Smooth muscle cell (in vitro differentiated cells): ENCODE measurements at regions not wholly inside any gene's neighbourhood (a gene's known extent, or its start where the extent isn't known, plus 50 kb on each side); places are given as distances from the start of the nearest gene placed in this dataset.

Experiments
- DNase-seq: peaks from one replicate; lab custom pipeline; 2025; ENCODE audit not compliant: unreplicated experiment; lab: John Stamatoyannopoulos, UW
- H2AFZ ChIP-seq: fragments of 200-600 bp; sonication (generic); 2 replicates; pipeline ENCODE4 v1.6.0; 2016; ENCODE audit warnings: antibody characterized with exemption, low read depth, mild to moderate bottlenecking
- H3F3A ChIP-seq: fragments of 200-600 bp; sonication (generic); 2 replicates; pipeline ENCODE4 v1.6.0; 2017; ENCODE audit warnings: antibody characterized with exemption, low read depth
- H3K27ac ChIP-seq: fragments of 200-600 bp; sonication (generic); 2 replicates; pipeline ENCODE4 v1.5.1; 2016; ENCODE audit warnings: low read depth, mild to moderate bottlenecking
- H3K27me3 ChIP-seq: fragments of 200-600 bp; sonication (generic); 2 replicates; pipeline ENCODE4 v1.6.1; 2016; ENCODE audit warnings: low read depth, mild to moderate bottlenecking
- H3K36me3 ChIP-seq: fragments of 200-600 bp; sonication (generic); 2 replicates; pipeline ENCODE4 v1.5.1; 2016; ENCODE audit warnings: low read depth
- H3K4me1 ChIP-seq: fragments of 200-600 bp; sonication (generic); 2 replicates; pipeline ENCODE4 v1.5.1; 2016; ENCODE audit warnings: low read depth
- H3K4me2 ChIP-seq: fragments of 200-600 bp; sonication (generic); 2 replicates; pipeline ENCODE4 v1.6.0; 2016; ENCODE audit warnings: mild to moderate bottlenecking
- H3K4me3 ChIP-seq: fragments of 200-600 bp; sonication (generic); 2 replicates; pipeline ENCODE4 v1.5.1; 2016; ENCODE audit warnings: mild to moderate bottlenecking
- H3K79me2 ChIP-seq: fragments of 200-600 bp; sonication (generic); 2 replicates; pipeline ENCODE4 v1.6.0; 2016; ENCODE audit warnings: low read depth, mild to moderate bottlenecking
- H3K9ac ChIP-seq: fragments of 200-600 bp; sonication (generic); 2 replicates; pipeline ENCODE4 v1.6.0; 2016; ENCODE audit warnings: low read depth
- H3K9me3 ChIP-seq: fragments of 200-600 bp; sonication (generic); replicated peaks from 2 replicates; pipeline ENCODE4 v1.5.1; 2016; ENCODE audit warnings: low read depth
- H4K20me1 ChIP-seq: fragments of 200-600 bp; sonication (generic); 2 replicates; pipeline ENCODE4 v1.6.0; 2016; ENCODE audit warnings: low read depth
- CTCF ChIP-seq: fragments of 200-600 bp; sonication (generic); IDR thresholded peaks from 2 replicates; pipeline ENCODE4 v1.5.1; 2017; ENCODE audit warnings: borderline replicate concordance, mild to moderate bottlenecking, antibody characterized with exemption; ENCODE audit not compliant: insufficient read depth, poor library complexity, severe bottlenecking
- WGBS: methylation state at CpG from one replicate; pipeline ENCODE4 v1.1.7; 2016; ENCODE audit warnings: low lambda C conversion rate; 5-methylcytosine and 5-hydroxymethylcytosine counted together

- no peaks in the 10 kb centered on the region for H3K79me2 ChIP-seq
- no peak overlapping the region for H3K4me2 ChIP-seq
- no peak overlapping the region for H2AFZ ChIP-seq
- TF ChIP-seq CTCF = no peak
- no peaks in the 10 kb centered on the region for H4K20me1 ChIP-seq
- 66% methylated on average over 3 of the region's 3 CpGs for WGBS
- no peaks in the 10 kb centered on the region for H3K27me3 ChIP-seq
- no peak overlapping the region for H3K27ac ChIP-seq
- H3K36me3 ChIP-seq = no peaks in the 10 kb centered on the region
- no peaks in the 10 kb centered on the region for H3F3A ChIP-seq
- no peaks in the 10 kb centered on the region for H3K4me1 ChIP-seq
- no peaks in the 10 kb centered on the region for H3K9me3 ChIP-seq
- DNase-seq = no peak
- no peak overlapping the region for H3K9ac ChIP-seq
- no peak overlapping the region for H3K4me3 ChIP-seq
Measured at GRCh38 chr3:110384601-110385000, 687.0 kb upstream of the NECTIN3 start.

GRCh38 chr3:110389005-110389404 is 682.6 kb upstream of the NECTIN3 start:
- DNase-seq = no peak
- Histone ChIP-seq H2AFZ (no peak overlapping the region), H3K9me3 (no peaks in the 10 kb centered on the region), H4K20me1 (no peaks in the 10 kb centered on the region), H3K27me3 (no peaks in the 10 kb centered on the region), H3F3A (no peaks in the 10 kb centered on the region), H3K4me3 (no peak overlapping the region), H3K79me2 (no peaks in the 10 kb centered on the region), H3K4me1 (no peaks in the 10 kb centered on the region), H3K27ac (no peak overlapping the region), H3K9ac (no peak overlapping the region), H3K4me2 (no peak overlapping the region), H3K36me3 (no peaks in the 10 kb centered on the region)
- no peak for TF ChIP-seq CTCF

- no peak overlapping the region for H2AFZ ChIP-seq
- no peaks in the 10 kb centered on the region for H4K20me1 ChIP-seq
- H3K9me3 ChIP-seq = no peaks in the 10 kb centered on the region
- H3K4me2 ChIP-seq = no peak overlapping the region
- no peak for DNase-seq
- H3K36me3 ChIP-seq = no peaks in the 10 kb centered on the region
- no peak overlapping the region for H3K27ac ChIP-seq
- no peak for TF ChIP-seq CTCF
- no peaks in the 10 kb centered on the region for H3K27me3 ChIP-seq
- no peaks in the 10 kb centered on the region for H3F3A ChIP-seq
- no peaks in the 10 kb centered on the region for H3K4me1 ChIP-seq
- H3K4me3 ChIP-seq = no peak overlapping the region
- H3K9ac ChIP-seq = no peak overlapping the region
- no peaks in the 10 kb centered on the region for H3K79me2 ChIP-seq
Measured at GRCh38 chr3:110390372-110390771, 681.2 kb upstream of the NECTIN3 start.

- no peak for DNase-seq
- TF ChIP-seq CTCF = no peak
- WGBS = 79% methylated on average over 3 of the region's 3 CpGs
Measured at GRCh38 chr3:110391042-110391441, 680.6 kb upstream of the NECTIN3 start.

More at GRCh38 chr3:110391042-110391441, 680.6 kb upstream of the NECTIN3 start:
- Histone ChIP-seq H2AFZ (no peak overlapping the region), H3K27me3 (no peaks in the 10 kb centered on the region), H3K4me1 (no peaks in the 10 kb centered on the region), H3K4me2 (no peak overlapping the region), H3K36me3 (no peaks in the 10 kb centered on the region), H3K79me2 (no peaks in the 10 kb centered on the region), H4K20me1 (no peaks in the 10 kb centered on the region), H3F3A (no peaks in the 10 kb centered on the region), H3K9ac (no peak overlapping the region), H3K4me3 (no peak overlapping the region), H3K9me3 (no peaks in the 10 kb centered on the region), H3K27ac (no peak overlapping the region)
